Cardiac muscle cell (in vitro differentiated cells and primary cell): ENCODE measurements at regions not wholly inside any gene's neighbourhood (a gene's known extent, or its start where the extent isn't known, plus 50 kb on each side); places are given as distances from the start of the nearest gene placed in this dataset.

Experiments used
- DNase-seq, 2 donors: peaks; one replicate each; pipeline versions ENCODE4 v3.0.0 to v3.0.0-alpha.2; 2010 to 2017; ENCODE audit warnings: low read depth in 1 of 2, low spot score in 1 of 2
- H3K27ac ChIP-seq: fragments of 200-600 bp; sonication (generic); 2 replicates; pipeline ENCODE4 v1.5.1; 2016
- H3K27me3 ChIP-seq: fragments of 200-600 bp; sonication (generic); 2 replicates; pipeline ENCODE4 v1.6.0; 2016; ENCODE audit warnings: control low read depth
- H3K36me3 ChIP-seq: fragments of 200-600 bp; sonication (generic); 2 replicates; pipeline ENCODE4 v1.5.1; 2016; ENCODE audit warnings: control low read depth
- H3K4me1 ChIP-seq: fragments of 200-600 bp; sonication (generic); 2 replicates; pipeline ENCODE4 v1.8.1; 2017; ENCODE audit warnings: low read depth, mild to moderate bottlenecking, mixed run types
- H3K4me3 ChIP-seq: fragments of 200-600 bp; sonication (generic); 2 replicates; pipeline ENCODE4 v1.5.1; 2016; ENCODE audit warnings: mild to moderate bottlenecking
- H3K9me3 ChIP-seq: fragments of 200-600 bp; sonication (generic); 2 replicates; pipeline ENCODE4 v1.5.1; 2017; ENCODE audit warnings: low read depth, mild to moderate bottlenecking, control low read depth
- CTCF ChIP-seq: IDR thresholded peaks from 2 replicates; pipeline ENCODE4 v1.5.1; 2012; ENCODE audit warnings: low read depth, mild to moderate bottlenecking, low read length

GRCh38 chr2:2850218-2850755, 519.2 kb upstream of the MYT1L start:
- H3K9me3 ChIP-seq: no peaks in the 10 kb centered on the region
- TF ChIP-seq CTCF: no peak
- H3K4me1 ChIP-seq: peaks cover 6% of the 10 kb centered on the region
- H3K27ac ChIP-seq: no peak overlapping the region
- H3K27me3 ChIP-seq: no peaks in the 10 kb centered on the region
- DNase-seq: no peak
- H3K4me3 ChIP-seq: no peak overlapping the region
- no peaks in the 10 kb centered on the region for H3K36me3 ChIP-seq

GRCh38 chr2:2849464-2850217, 518.6 kb upstream of the MYT1L start:
- DNase-seq: no peak
- H3K27ac ChIP-seq: no peak overlapping the region
- no peak for TF ChIP-seq CTCF
- peaks cover 6% of the 10 kb centered on the region for H3K4me1 ChIP-seq
- no peak overlapping the region for H3K4me3 ChIP-seq
- H3K9me3 ChIP-seq: no peaks in the 10 kb centered on the region
- H3K36me3 ChIP-seq: no peaks in the 10 kb centered on the region
- H3K27me3 ChIP-seq: no peaks in the 10 kb centered on the region

- H3K27me3 ChIP-seq: no peaks in the 10 kb centered on the region
- no peaks in the 10 kb centered on the region for H3K9me3 ChIP-seq
- peak in 1 of 2 donors; percentile 17 for DNase-seq
- no peak for TF ChIP-seq CTCF
- no peak overlapping the region for H3K4me3 ChIP-seq
- no peaks in the 10 kb centered on the region for H3K36me3 ChIP-seq
- peaks cover 6% of the 10 kb centered on the region for H3K4me1 ChIP-seq
- H3K27ac ChIP-seq: no peak overlapping the region
Observed at GRCh38 chr2:2848621-2849333, 517.7 kb upstream of the MYT1L start.

GRCh38 chr2:2848198-2848597, 517.1 kb upstream of the MYT1L start:
- no peaks in the 10 kb centered on the region for H3K27me3 ChIP-seq
- H3K9me3 ChIP-seq: no peaks in the 10 kb centered on the region
- no peak overlapping the region for H3K27ac ChIP-seq
- DNase-seq: no peak
- peaks cover 6% of the 10 kb centered on the region for H3K4me1 ChIP-seq
- H3K4me3 ChIP-seq: no peak overlapping the region
- no peak for TF ChIP-seq CTCF
- H3K36me3 ChIP-seq: no peaks in the 10 kb centered on the region

GRCh38 chr2:2847209-2847676, 516.2 kb upstream of the MYT1L start:
- no peaks in the 10 kb centered on the region for H3K36me3 ChIP-seq
- no peak for TF ChIP-seq CTCF
- H3K4me3 ChIP-seq: no peak overlapping the region
- H3K4me1 ChIP-seq: peaks cover 6% of the 10 kb centered on the region
- H3K27me3 ChIP-seq: no peaks in the 10 kb centered on the region
- DNase-seq: no peak
- H3K9me3 ChIP-seq: no peaks in the 10 kb centered on the region
- H3K27ac ChIP-seq: no peak overlapping the region
